ENCODE measurements at regions not wholly inside any gene's neighbourhood (a gene's known extent, or its start where the extent isn't known, plus 50 kb on each side); places are given as distances from the start of the nearest gene placed in this dataset.

DNA sequence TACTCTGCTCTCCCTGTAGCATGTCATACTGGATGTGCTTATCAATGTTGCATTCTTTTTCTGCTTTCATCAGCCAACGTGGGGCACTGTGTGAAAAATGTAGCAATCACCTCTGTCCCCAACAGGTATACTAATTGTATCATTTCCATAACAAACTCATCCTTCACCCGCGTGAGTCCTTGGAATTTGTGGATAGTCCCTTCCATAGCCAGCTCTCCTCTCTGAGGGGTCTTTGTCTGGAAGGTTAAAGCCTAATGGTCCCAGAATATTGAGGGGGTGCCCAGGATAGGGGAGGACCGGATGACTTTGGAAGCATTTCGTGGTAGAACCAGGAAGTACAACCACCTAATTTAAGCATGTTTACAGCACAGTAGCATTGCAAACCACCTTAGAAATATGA is 124.6 kb downstream of the FOXB1 start:
- TF ChIP-seq, protein P1, sequence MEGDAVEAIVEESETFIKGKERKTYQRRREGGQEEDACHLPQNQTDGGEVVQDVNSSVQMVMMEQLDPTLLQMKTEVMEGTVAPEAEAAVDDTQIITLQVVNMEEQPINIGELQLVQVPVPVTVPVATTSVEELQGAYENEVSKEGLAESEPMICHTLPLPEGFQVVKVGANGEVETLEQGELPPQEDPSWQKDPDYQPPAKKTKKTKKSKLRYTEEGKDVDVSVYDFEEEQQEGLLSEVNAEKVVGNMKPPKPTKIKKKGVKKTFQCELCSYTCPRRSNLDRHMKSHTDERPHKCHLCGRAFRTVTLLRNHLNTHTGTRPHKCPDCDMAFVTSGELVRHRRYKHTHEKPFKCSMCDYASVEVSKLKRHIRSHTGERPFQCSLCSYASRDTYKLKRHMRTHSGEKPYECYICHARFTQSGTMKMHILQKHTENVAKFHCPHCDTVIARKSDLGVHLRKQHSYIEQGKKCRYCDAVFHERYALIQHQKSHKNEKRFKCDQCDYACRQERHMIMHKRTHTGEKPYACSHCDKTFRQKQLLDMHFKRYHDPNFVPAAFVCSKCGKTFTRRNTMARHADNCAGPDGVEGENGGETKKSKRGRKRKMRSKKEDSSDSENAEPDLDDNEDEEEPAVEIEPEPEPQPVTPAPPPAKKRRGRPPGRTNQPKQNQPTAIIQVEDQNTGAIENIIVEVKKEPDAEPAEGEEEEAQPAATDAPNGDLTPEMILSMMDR (IDR thresholded peaks at IDR 0.05), result no peak
- Mint-ChIP-seq H3K27me3 (ENCODE audit: low read depth, poor library complexity) (peaks cover 22% of the 10 kb centered on the region), H3K27ac (no peak overlapping the region), H3K36me3 (ENCODE audit: low read depth) (no peaks in the 10 kb centered on the region), H3K4me1 (peaks cover 56% of the 10 kb centered on the region), H3K4me3 (no peak overlapping the region), H3K9me3 (no peaks in the 10 kb centered on the region)
- DNase-seq, result no peak

DNA sequence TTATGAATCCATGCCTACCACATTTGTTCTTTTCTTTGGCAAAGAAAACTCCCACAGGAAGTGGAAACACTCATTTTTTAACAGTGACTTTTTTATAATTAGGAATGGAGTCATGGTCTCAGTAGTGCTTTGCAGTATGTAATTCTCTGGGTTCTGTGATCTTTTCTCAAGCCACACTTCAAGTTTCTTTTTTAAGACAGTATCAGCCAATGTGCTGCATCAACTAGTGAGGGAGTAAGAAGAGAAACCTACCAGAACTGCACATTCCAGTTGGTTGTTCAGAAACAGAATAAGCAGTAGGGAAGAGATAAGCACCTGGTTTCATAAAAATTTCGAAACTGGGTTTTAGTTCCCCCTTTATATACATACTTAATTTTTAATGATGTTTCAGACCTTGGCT is 126.3 kb downstream of the FOXB1 start:
- H3K4me1 Mint-ChIP-seq, result peaks cover 53% of the 10 kb centered on the region
- peaks cover 22% of the 10 kb centered on the region for H3K27me3 Mint-ChIP-seq (ENCODE audit: low read depth, poor library complexity)
- TF ChIP-seq, protein P1 (IDR thresholded peaks at IDR 0.05), result no peak
- no peak for DNase-seq
- H3K9me3 Mint-ChIP-seq, result no peaks in the 10 kb centered on the region
- H3K4me3 Mint-ChIP-seq, result no peak overlapping the region
- H3K36me3 Mint-ChIP-seq (ENCODE audit: low read depth), result no peaks in the 10 kb centered on the region
- peak overlapping the region; percentile 21 for H3K27ac Mint-ChIP-seq

DNA sequence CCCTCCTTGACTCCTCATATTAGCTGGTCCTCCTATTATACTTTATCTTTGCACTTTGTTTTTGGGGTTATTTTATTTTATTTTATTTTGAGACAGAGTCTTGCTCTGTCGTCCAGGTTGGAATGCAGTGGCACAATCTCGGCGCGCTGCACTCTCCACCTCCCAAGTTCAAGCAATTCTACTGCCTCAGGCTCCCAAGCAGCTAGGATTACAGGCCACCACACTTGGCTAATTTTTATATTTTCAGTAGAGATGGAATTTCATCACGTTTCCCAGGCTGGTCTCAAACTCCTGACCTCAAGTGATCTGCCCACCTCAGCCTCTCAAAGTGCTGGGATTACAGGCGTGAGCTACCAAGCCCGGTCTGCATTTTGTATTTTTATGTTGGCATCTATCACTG is 126.7 kb downstream of the FOXB1 start:
- no peaks in the 10 kb centered on the region for H3K9me3 Mint-ChIP-seq
- H3K36me3 Mint-ChIP-seq (ENCODE audit: low read depth), result no peaks in the 10 kb centered on the region
- H3K4me1 Mint-ChIP-seq, result peaks cover 49% of the 10 kb centered on the region
- TF ChIP-seq, protein P1 (IDR thresholded peaks at IDR 0.05), result no peak
- H3K27me3 Mint-ChIP-seq (ENCODE audit: low read depth, poor library complexity), result peaks cover 22% of the 10 kb centered on the region
- H3K27ac Mint-ChIP-seq, result no peak overlapping the region
- H3K4me3 Mint-ChIP-seq, result no peak overlapping the region
- DNase-seq, result no peak

DNA sequence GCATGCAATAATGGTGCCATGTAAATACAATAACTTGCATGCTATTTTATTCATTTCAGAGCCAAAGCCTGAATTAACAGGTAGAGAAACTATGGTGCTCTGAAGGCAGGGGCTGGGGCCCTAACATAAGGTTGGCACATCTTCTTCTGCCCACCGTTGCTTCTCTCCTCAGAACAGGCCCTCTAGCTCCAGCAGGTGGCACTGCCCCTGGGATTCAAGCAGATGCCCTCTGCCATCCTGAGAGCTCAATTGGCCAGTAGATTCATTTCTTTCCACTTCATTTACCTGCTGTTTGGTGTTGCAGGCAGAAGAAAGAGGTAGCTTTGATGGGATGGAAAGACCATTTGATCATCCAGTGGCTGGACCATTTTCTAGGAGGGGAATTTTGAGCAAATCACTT is 130.5 kb downstream of the FOXB1 start:
- no peak overlapping the region for H3K27ac Mint-ChIP-seq
- peaks cover 11% of the 10 kb centered on the region for H3K27me3 Mint-ChIP-seq (ENCODE audit: low read depth, poor library complexity)
- TF ChIP-seq, protein P1 (IDR thresholded peaks at IDR 0.05), result no peak
- H3K9me3 Mint-ChIP-seq, result no peaks in the 10 kb centered on the region
- no peak for DNase-seq
- no peaks in the 10 kb centered on the region for H3K36me3 Mint-ChIP-seq (ENCODE audit: low read depth)
- H3K4me1 Mint-ChIP-seq, result peaks cover 40% of the 10 kb centered on the region
- H3K4me3 Mint-ChIP-seq, result no peak overlapping the region

DNA sequence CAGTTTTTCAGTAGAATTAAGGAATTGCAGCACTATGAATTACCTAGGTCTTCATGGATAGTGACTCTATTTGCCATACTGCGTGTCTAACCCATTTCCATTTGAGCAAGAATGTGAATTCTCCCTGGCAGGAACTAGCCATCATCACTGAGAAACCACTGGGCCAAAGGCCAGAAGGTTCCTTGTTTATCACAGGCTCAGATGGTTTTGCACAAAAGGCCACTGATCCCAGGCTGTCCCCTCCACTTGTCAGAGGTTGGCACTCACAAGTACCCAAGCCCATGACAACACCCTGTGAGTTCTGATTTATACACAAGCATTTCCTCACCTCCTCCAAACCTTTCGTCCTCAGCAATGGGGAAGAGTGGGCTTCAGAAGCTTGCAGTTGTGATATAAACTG is 131.8 kb downstream of the FOXB1 start:
- peaks cover 30% of the 10 kb centered on the region for H3K4me1 Mint-ChIP-seq
- H3K36me3 Mint-ChIP-seq (ENCODE audit: low read depth), result no peaks in the 10 kb centered on the region
- no peak overlapping the region for H3K4me3 Mint-ChIP-seq
- H3K9me3 Mint-ChIP-seq, result peaks cover 4% of the 10 kb centered on the region
- peaks cover 11% of the 10 kb centered on the region for H3K27me3 Mint-ChIP-seq (ENCODE audit: low read depth, poor library complexity)
- DNase-seq, result no peak
- TF ChIP-seq, protein P1 (IDR thresholded peaks at IDR 0.05), result no peak
- no peak overlapping the region for H3K27ac Mint-ChIP-seq

DNA sequence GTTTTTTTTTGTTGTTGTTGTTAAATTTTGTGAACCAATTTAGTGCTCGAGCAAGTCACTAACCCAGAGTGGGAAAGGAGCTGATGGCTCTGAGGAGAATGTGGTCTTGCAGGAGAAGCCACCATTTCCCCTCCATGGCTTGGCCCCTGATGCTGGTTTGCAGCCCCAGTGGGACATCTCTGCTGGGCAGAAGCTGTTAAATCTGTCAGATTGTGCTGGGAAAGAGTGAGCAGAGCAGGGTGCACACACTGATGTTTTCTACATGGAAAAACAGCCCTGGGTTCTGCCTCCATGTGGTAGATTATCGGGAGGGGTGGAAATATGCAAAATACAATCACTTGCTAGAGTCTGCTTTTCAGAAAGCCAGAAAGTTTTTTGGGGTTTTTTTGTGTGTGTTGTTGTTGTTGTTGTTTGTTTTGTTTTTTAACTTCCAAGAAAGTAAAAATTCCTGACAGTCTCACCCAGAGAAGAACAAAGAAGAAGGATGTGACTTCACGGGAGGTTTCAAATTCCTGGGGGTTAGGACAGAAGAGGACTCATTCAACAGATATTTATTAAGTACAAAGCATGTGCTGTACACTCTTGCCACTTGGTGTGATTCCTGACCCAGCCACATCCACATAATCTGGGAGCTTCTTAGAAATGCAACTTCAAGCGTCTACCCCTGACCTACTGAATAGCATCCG is 133.7 kb downstream of the FOXB1 start:
- Mint-ChIP-seq H3K9me3 (peaks cover 4% of the 10 kb centered on the region), H3K27ac (peak overlapping the region; percentile 79), H3K36me3 (ENCODE audit: low read depth) (no peaks in the 10 kb centered on the region), H3K4me3 (no peak overlapping the region), H3K4me1 (peaks cover 27% of the 10 kb centered on the region), H3K27me3 (ENCODE audit: low read depth, poor library complexity) (peaks cover under 1% of the 10 kb centered on the region)
- no peak for DNase-seq
- TF ChIP-seq, protein P1 (IDR thresholded peaks at IDR 0.05), result no peak
